SK-N-SH (cell line): ENCODE measurements at regions not wholly inside any gene's neighbourhood (a gene's known extent, or its start where the extent isn't known, plus 50 kb on each side); places are given as distances from the start of the nearest gene placed in this dataset.

ENCODE experiments used
- CTCF ChIA-PET: fragments of 300-600, 350-600 bp; formaldehyde crosslinking; extraction: SDS; loops from one replicate; lab custom pipeline; 2021; lab: Yijun Ruan, JAX
- POLR2A ChIA-PET: fragments of 350-600 bp; sonication (Branson Sonifier 250); formaldehyde crosslinking; extraction: SDS; loops from one replicate; lab custom pipeline; 2020; ENCODE audit warnings: antibody characterized with exemption, inconsistent platforms; lab: Yijun Ruan, JAX
- DNase-seq: peaks from one replicate; pipeline ENCODE4 v3.0.0; 2012
- H2AFZ ChIP-seq: fragments of 200-600 bp; sonication (generic); 2 replicates; pipeline ENCODE4 v1.8.1; 2016; ENCODE audit warnings: antibody characterized with exemption, mild to moderate bottlenecking, low read depth
- H3F3A ChIP-seq: fragments of 200-600 bp; sonication (generic); replicated peaks from 2 replicates; pipeline ENCODE3; 2016; ENCODE audit warnings: antibody characterized with exemption, mild to moderate bottlenecking; ENCODE audit not compliant: insufficient read depth
- H3K27ac ChIP-seq, 2 experiments: fragments of 200-500 bp in 1 of 2; fragments of 200-600 bp in 1 of 2; sonication (Bioruptor generic) in 1 of 2; sonication (generic), shearing (Covaris generic) in 1 of 2; 2 replicates each; pipeline versions ENCODE4 v1.5.1 to v1.6.1; 2014 to 2016; ENCODE audit warnings: low read depth in 2 of 2, inconsistent platforms in 1 of 2, low read length in 1 of 2, mild to moderate bottlenecking in 1 of 2, mixed read lengths in 1 of 2
- H3K27me3 ChIP-seq: fragments of 200-600 bp; sonication (generic), shearing (Covaris generic); 2 replicates; pipeline ENCODE4 v1.6.1; 2016; ENCODE audit warnings: mixed run types; ENCODE audit not compliant: insufficient read depth
- H3K36me3 ChIP-seq, 2 experiments: fragments of 200-500 bp in 1 of 2; fragments of 200-600 bp in 1 of 2; sonication (Bioruptor generic) in 1 of 2; sonication (generic) in 1 of 2; replicated peaks in 1 of 2; 2 replicates each; pipeline versions ENCODE3 to v1.5.1; 2014 to 2016; ENCODE audit warnings: low read length in 1 of 2, mild to moderate bottlenecking in 1 of 2; ENCODE audit not compliant: insufficient read depth in 2 of 2, control insufficient read depth in 1 of 2
- H3K4me1 ChIP-seq, 2 experiments: fragments of 200-500 bp in 1 of 2; fragments of 200-600 bp in 1 of 2; sonication (Bioruptor generic) in 1 of 2; sonication (generic), shearing (Covaris generic) in 1 of 2; 2 replicates each; pipeline versions ENCODE4 v1.5.1 to v1.6.1; 2014 to 2016; ENCODE audit warnings: low read depth in 1 of 2, low read length in 1 of 2, mixed run types in 1 of 2; ENCODE audit not compliant: insufficient read depth in 2 of 2, control insufficient read depth in 1 of 2
- H3K4me2 ChIP-seq: fragments of 200-600 bp; sonication (generic), shearing (Covaris generic); 2 replicates; pipeline ENCODE4 v1.6.1; 2017; ENCODE audit warnings: mixed run types
- H3K4me3 ChIP-seq, 2 experiments: fragments of 200-500 bp in 1 of 2; fragments of 200-600 bp in 1 of 2; sonication (Bioruptor generic) in 1 of 2; sonication (generic), shearing (Covaris generic) in 1 of 2; 2 replicates each; pipeline versions ENCODE4 v1.5.1 to v1.8.1; 2014 to 2016; ENCODE audit warnings: low read depth in 2 of 2, inconsistent platforms in 1 of 2, low read length in 1 of 2, mild to moderate bottlenecking in 1 of 2, mixed read lengths in 1 of 2, moderate library complexity in 1 of 2
- H3K79me2 ChIP-seq: fragments of 200-600 bp; sonication (generic); 2 replicates; pipeline ENCODE4 v1.8.1; 2017; ENCODE audit warnings: mild to moderate bottlenecking; ENCODE audit not compliant: insufficient read depth
- H3K9ac ChIP-seq: fragments of 200-600 bp; sonication (generic); 2 replicates; pipeline ENCODE4 v1.6.1; 2017; ENCODE audit warnings: mixed run types
- H3K9me2 ChIP-seq: fragments of 200-600 bp; sonication (generic); 2 replicates; pipeline ENCODE4 v1.6.1; 2017; ENCODE audit warnings: mixed run types
- H3K9me3 ChIP-seq: fragments of 200-600 bp; sonication (generic); 2 replicates; pipeline ENCODE4 v1.6.1; 2017; ENCODE audit warnings: mixed run types, mild to moderate bottlenecking, moderate library complexity
- H4K20me1 ChIP-seq: fragments of 200-600 bp; sonication (generic); 2 replicates; pipeline ENCODE4 v1.6.1; 2017; ENCODE audit warnings: mild to moderate bottlenecking, mixed run types; ENCODE audit not compliant: insufficient read depth
- EP300 ChIP-seq, 2 experiments: IDR thresholded peaks; 2 replicates each; pipeline versions ENCODE4 v1.4.0 to v1.6.1; 2012; ENCODE audit warnings: borderline replicate concordance in 1 of 2, low read depth in 1 of 2, low read length in 1 of 2
- EZH2phosphoT487 ChIP-seq: fragments of 200-600 bp; sonication (generic); IDR thresholded peaks from 2 replicates; pipeline ENCODE4 v1.6.1; 2017; ENCODE audit warnings: low read depth, mixed run types, mild to moderate bottlenecking, antibody characterized with exemption, moderate library complexity, borderline replicate concordance
- MXI1 ChIP-seq: IDR thresholded peaks from 2 replicates; pipeline ENCODE4 v1.6.1; 2012; ENCODE audit warnings: mild to moderate bottlenecking, low read depth, low read length, improper control_type of control experiment
- NFIC ChIP-seq: IDR thresholded peaks from 2 replicates; pipeline ENCODE4 v1.4.0; 2012; ENCODE audit warnings: borderline replicate concordance
- RAD21 ChIP-seq: IDR thresholded peaks from 2 replicates; pipeline ENCODE4 v1.6.1; 2012; ENCODE audit warnings: mild to moderate bottlenecking, low read length
- RCOR1 ChIP-seq: fragments of 150-350 bp; IDR thresholded peaks from 2 replicates; pipeline ENCODE4 v1.6.1; 2017; ENCODE audit warnings: antibody characterized with exemption, low read length
- WGBS: methylation state at CpG from one replicate; pipeline ENCODE4 v1.1.6; 2017; ENCODE audit warnings: low lambda C conversion rate; 5-methylcytosine and 5-hydroxymethylcytosine counted together
- TF ChIP-seq, protein P1 (sequence below): fragments of 150-350 bp; IDR thresholded peaks from 2 replicates; pipeline ENCODE4 v1.6.1; 2017; ENCODE audit warnings: antibody characterized with exemption, low read length, low read depth, borderline replicate concordance
- TF ChIP-seq, protein P2 (sequence below): IDR thresholded peaks from 2 replicates; pipeline ENCODE4 v1.4.0; 2012; ENCODE audit warnings: low read depth
- TF ChIP-seq, protein P3 (sequence below): IDR thresholded peaks from 2 replicates; pipeline ENCODE4 v1.6.1; 2012; ENCODE audit warnings: mild to moderate bottlenecking, low read depth, low read length, moderate library complexity
- TF ChIP-seq, protein P4 (sequence below): IDR thresholded peaks from 2 replicates; pipeline ENCODE4; 2012

DNA sequence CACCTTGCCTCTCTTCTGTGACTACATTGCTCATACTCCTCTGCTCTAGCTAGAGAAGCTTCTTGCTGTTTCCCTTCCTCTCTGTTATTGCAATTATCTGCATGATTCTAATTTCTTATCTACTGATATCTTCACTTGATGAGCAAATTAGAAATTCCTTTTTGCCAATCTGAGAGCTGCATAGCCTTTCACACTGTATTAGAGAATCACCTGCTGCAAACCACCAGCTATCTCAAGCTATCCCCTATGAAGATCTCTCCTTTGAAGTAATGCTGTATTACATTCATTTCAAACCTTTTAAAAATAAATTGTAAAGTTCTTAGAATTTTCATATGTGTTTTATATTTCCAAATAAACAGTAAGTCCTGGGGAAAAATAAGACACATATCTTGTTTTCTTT, 89.0 kb upstream of the ZNF804B start:
- no peaks in the 10 kb centered on the region for H3K27me3 ChIP-seq
- H3K36me3 ChIP-seq: no peaks in the 10 kb centered on the region
- H3K4me2 ChIP-seq: no peak overlapping the region
- TF ChIP-seq RAD21 (no peak), MXI1 (no peak), NFIC (no peak), EZH2phosphoT487 (no peak)
- TF ChIP-seq, protein P1, sequence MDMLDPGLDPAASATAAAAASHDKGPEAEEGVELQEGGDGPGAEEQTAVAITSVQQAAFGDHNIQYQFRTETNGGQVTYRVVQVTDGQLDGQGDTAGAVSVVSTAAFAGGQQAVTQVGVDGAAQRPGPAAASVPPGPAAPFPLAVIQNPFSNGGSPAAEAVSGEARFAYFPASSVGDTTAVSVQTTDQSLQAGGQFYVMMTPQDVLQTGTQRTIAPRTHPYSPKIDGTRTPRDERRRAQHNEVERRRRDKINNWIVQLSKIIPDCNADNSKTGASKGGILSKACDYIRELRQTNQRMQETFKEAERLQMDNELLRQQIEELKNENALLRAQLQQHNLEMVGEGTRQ: no peak
- TF ChIP-seq, protein P2, sequence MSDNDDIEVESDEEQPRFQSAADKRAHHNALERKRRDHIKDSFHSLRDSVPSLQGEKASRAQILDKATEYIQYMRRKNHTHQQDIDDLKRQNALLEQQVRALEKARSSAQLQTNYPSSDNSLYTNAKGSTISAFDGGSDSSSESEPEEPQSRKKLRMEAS: no peak
- DNase-seq: no peak
- ChIA-PET CTCF (no interaction called here), POLR2A (no interaction called here)
- H3K79me2 ChIP-seq: no peaks in the 10 kb centered on the region
- H3K27ac ChIP-seq: no peak overlapping the region
- H3K4me3 ChIP-seq: no peak overlapping the region
- no peaks in the 10 kb centered on the region for H3K4me1 ChIP-seq
- no peaks in the 10 kb centered on the region for H4K20me1 ChIP-seq
- no peaks in the 10 kb centered on the region for H3K9me3 ChIP-seq
- H3K9me2 ChIP-seq: no peaks in the 10 kb centered on the region
- no peak overlapping the region for H3K9ac ChIP-seq
- H3F3A ChIP-seq: no peaks in the 10 kb centered on the region
- H2AFZ ChIP-seq: no peak overlapping the region

DNA sequence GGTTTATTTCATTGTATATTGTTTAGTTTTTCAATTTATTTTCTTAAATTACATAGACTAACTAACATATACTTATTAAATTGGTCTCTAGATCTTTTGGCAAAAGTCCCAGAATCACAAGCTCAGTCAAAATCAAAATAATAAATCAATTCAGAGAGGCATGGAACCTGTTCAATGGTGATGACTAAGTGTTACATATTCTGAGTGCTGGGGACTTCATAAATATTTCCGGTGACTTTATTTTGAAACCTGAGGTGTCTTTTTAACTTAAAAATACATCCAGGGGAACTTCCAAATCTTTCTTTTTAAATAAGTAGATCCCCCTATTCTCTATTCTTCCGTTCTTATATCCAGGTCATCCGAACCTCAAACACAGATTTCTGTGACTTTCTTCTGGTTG, 89.6 kb upstream of the ZNF804B start:
- no peak overlapping the region for H3K4me2 ChIP-seq
- H3K79me2 ChIP-seq: no peaks in the 10 kb centered on the region
- H3K9me2 ChIP-seq: no peaks in the 10 kb centered on the region
- no peak overlapping the region for H3K27ac ChIP-seq
- H3K4me3 ChIP-seq: no peak overlapping the region
- ChIA-PET CTCF (no interaction called here), POLR2A (no interaction called here)
- no peak for DNase-seq
- TF ChIP-seq, protein P3, sequence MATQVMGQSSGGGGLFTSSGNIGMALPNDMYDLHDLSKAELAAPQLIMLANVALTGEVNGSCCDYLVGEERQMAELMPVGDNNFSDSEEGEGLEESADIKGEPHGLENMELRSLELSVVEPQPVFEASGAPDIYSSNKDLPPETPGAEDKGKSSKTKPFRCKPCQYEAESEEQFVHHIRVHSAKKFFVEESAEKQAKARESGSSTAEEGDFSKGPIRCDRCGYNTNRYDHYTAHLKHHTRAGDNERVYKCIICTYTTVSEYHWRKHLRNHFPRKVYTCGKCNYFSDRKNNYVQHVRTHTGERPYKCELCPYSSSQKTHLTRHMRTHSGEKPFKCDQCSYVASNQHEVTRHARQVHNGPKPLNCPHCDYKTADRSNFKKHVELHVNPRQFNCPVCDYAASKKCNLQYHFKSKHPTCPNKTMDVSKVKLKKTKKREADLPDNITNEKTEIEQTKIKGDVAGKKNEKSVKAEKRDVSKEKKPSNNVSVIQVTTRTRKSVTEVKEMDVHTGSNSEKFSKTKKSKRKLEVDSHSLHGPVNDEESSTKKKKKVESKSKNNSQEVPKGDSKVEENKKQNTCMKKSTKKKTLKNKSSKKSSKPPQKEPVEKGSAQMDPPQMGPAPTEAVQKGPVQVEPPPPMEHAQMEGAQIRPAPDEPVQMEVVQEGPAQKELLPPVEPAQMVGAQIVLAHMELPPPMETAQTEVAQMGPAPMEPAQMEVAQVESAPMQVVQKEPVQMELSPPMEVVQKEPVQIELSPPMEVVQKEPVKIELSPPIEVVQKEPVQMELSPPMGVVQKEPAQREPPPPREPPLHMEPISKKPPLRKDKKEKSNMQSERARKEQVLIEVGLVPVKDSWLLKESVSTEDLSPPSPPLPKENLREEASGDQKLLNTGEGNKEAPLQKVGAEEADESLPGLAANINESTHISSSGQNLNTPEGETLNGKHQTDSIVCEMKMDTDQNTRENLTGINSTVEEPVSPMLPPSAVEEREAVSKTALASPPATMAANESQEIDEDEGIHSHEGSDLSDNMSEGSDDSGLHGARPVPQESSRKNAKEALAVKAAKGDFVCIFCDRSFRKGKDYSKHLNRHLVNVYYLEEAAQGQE: no peak
- TF ChIP-seq EP300 (IDR thresholded peaks at IDR 0.05; ENCODE audit: borderline replicate concordance in 1 of 2, low read depth in 1 of 2, low read length in 1 of 2) (no peak), RCOR1 (no peak)
- TF ChIP-seq, protein P4, sequence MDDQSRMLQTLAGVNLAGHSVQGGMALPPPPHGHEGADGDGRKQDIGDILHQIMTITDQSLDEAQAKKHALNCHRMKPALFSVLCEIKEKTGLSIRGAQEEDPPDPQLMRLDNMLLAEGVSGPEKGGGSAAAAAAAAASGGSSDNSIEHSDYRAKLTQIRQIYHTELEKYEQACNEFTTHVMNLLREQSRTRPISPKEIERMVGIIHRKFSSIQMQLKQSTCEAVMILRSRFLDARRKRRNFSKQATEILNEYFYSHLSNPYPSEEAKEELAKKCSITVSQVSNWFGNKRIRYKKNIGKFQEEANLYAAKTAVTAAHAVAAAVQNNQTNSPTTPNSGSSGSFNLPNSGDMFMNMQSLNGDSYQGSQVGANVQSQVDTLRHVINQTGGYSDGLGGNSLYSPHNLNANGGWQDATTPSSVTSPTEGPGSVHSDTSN: no peak
- H4K20me1 ChIP-seq: no peaks in the 10 kb centered on the region
- no peaks in the 10 kb centered on the region for H3F3A ChIP-seq
- H3K9ac ChIP-seq: no peak overlapping the region
- H3K27me3 ChIP-seq: no peaks in the 10 kb centered on the region
- no peaks in the 10 kb centered on the region for H3K9me3 ChIP-seq
- no peaks in the 10 kb centered on the region for H3K36me3 ChIP-seq
- H2AFZ ChIP-seq: no peak overlapping the region
- WGBS: 31% methylated on average over 3 of the region's 3 CpGs
- no peaks in the 10 kb centered on the region for H3K4me1 ChIP-seq
